K562 (cell line): ENCODE measurements at regions not wholly inside any gene's neighbourhood (a gene's known extent, or its start where the extent isn't known, plus 50 kb on each side); places are given as distances from the start of the nearest gene placed in this dataset.

Source experiments
- GATAD2A ChIP-seq: fragments of 450-650 bp; IDR thresholded peaks from 2 replicates; pipeline ENCODE4 v1.6.1; 2017
- HIVEP1 ChIP-seq: fragments of 250-450 bp; sonication (Bioruptor Pico); IDR thresholded peaks from 2 replicates; pipeline ENCODE4 v1.4.0; 2020; ENCODE audit warnings: mild to moderate bottlenecking
- HMGN3 ChIP-seq: IDR thresholded peaks from 2 replicates; pipeline ENCODE4 v1.6.1; 2011; ENCODE audit warnings: borderline replicate concordance, low read depth, mild to moderate bottlenecking, mixed read lengths, low read length; ENCODE audit not compliant: insufficient read length; ENCODE audit errors: extremely low read depth
- IRF2 ChIP-seq: sonication (generic); formaldehyde crosslinking; IDR thresholded peaks from 2 replicates; pipeline ENCODE4 v1.8.1; 2022; ENCODE audit warnings: mild to moderate bottlenecking, missing genetic modification reagents
- KLF6 ChIP-seq: fragments of 250-450 bp; sonication (Bioruptor Pico); IDR thresholded peaks from 2 replicates; pipeline ENCODE4 v1.4.0; 2020; ENCODE audit warnings: mild to moderate bottlenecking, moderate library complexity, borderline replicate concordance
- NR1H2 ChIP-seq: sonication (generic); formaldehyde crosslinking; IDR thresholded peaks from 2 replicates; pipeline ENCODE4 v1.4.0; 2020; ENCODE audit warnings: mild to moderate bottlenecking, missing genetic modification reagents
- NR2C2 ChIP-seq, 2 experiments: fragments of 200-800 bp in 1 of 2; sonication (Bioruptor generic) in 1 of 2; sonication (generic) in 1 of 2; formaldehyde crosslinking in 1 of 2; IDR thresholded peaks; 2 replicates each; pipeline versions ENCODE4 v1.6.1 to v1.8.0; 2016 to 2022; ENCODE audit warnings: mild to moderate bottlenecking in 1 of 2, missing compliant biosample characterization in 1 of 2, missing genetic modification characterization in 1 of 2, missing genetic modification reagents in 1 of 2
- PTBP1 ChIP-seq: fragments of 200-400 bp; formaldehyde crosslinking; IDR thresholded peaks from 2 replicates; pipeline ENCODE4 v1.6.1; 2017; ENCODE audit warnings: low read depth, low read length
- ZBED1 ChIP-seq: IDR thresholded peaks from 2 replicates; pipeline ENCODE4 v1.6.1; 2014
- ZNF79 ChIP-seq: fragments of 250-450 bp; sonication (Bioruptor Pico); IDR thresholded peaks from 2 replicates; pipeline ENCODE4 v1.4.0; 2020; ENCODE audit warnings: low read depth, mild to moderate bottlenecking, moderate library complexity
- TF ChIP-seq, protein P1 (sequence below), 2 experiments: fragments of 450-650 bp; formaldehyde crosslinking in 1 of 2; IDR thresholded peaks; 2 replicates each; pipeline versions ENCODE4 v1.4.0 to v1.6.1; 2014 to 2020; ENCODE audit warnings: mild to moderate bottlenecking in 2 of 2, borderline replicate concordance in 1 of 2, low read depth in 1 of 2

DNA sequence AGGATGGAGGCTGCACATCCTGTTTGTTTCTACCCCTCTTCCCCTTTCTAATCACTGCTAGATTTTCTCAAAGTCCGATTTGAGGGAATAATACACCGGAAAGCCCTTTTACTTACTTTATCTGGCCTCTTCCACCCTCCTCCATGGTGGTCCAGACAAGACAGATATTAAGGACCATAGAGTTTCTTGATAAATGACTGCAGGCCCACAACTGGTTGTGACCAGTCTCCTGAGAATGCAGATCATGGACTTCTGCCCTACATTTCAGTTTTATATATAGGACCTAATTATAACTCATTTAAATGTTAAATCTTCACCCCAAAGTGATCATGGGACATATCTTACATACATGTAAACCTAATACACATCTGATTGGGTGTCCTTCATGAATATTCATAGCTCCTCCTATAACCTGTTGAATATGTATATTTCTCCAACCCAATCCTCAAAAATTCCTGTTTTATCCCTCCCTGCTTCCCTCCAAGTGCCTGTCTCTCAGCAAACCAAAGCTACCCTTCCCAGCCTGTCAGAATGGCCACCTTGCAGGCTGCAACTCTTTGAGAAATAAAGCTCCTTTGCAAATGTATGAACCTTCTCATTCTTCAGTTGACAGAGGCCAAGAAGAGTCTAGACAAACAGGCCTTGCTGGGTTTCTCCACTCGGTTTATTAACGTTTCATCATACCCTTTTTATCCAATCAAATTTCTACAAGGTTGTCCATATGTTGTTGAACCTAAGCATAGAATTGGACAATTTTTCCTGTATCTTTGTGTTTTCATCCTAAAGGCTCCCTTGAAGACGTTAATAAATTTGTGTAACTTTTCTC, 133.1 kb downstream of the HFE start (continued):
- TF ChIP-seq, protein P1, sequence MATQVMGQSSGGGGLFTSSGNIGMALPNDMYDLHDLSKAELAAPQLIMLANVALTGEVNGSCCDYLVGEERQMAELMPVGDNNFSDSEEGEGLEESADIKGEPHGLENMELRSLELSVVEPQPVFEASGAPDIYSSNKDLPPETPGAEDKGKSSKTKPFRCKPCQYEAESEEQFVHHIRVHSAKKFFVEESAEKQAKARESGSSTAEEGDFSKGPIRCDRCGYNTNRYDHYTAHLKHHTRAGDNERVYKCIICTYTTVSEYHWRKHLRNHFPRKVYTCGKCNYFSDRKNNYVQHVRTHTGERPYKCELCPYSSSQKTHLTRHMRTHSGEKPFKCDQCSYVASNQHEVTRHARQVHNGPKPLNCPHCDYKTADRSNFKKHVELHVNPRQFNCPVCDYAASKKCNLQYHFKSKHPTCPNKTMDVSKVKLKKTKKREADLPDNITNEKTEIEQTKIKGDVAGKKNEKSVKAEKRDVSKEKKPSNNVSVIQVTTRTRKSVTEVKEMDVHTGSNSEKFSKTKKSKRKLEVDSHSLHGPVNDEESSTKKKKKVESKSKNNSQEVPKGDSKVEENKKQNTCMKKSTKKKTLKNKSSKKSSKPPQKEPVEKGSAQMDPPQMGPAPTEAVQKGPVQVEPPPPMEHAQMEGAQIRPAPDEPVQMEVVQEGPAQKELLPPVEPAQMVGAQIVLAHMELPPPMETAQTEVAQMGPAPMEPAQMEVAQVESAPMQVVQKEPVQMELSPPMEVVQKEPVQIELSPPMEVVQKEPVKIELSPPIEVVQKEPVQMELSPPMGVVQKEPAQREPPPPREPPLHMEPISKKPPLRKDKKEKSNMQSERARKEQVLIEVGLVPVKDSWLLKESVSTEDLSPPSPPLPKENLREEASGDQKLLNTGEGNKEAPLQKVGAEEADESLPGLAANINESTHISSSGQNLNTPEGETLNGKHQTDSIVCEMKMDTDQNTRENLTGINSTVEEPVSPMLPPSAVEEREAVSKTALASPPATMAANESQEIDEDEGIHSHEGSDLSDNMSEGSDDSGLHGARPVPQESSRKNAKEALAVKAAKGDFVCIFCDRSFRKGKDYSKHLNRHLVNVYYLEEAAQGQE (IDR thresholded peaks at IDR 0.05; ENCODE audit: borderline replicate concordance): peak; percentile 59
- TF ChIP-seq, protein P1 (CRISPR knock-in tag; IDR thresholded peaks at IDR 0.05; ENCODE audit: low read depth): no peak
- no peak for TF ChIP-seq HIVEP1 (CRISPR knock-in tag)
- no peak for TF ChIP-seq NR2C2 (CRISPR knock-in tag; IDR thresholded peaks at IDR 0.05)
- no peak for TF ChIP-seq NR2C2 (tag; IDR thresholded peaks at IDR 0.05)
- no peak for TF ChIP-seq ZNF79 (CRISPR knock-in tag)
- TF ChIP-seq NR1H2 (CRISPR knock-in tag): no peak
- TF ChIP-seq IRF2 (CRISPR knock-in tag): no peak
- TF ChIP-seq KLF6 (CRISPR knock-in tag): no peak
- TF ChIP-seq ZBED1: no peak
- 0 out of 2 replicates have a peak, but pooled peaks have one; percentile 6 for TF ChIP-seq GATAD2A
- no peak for TF ChIP-seq HMGN3
- no peak for TF ChIP-seq PTBP1
